ENCODE measurements at regions not wholly inside any gene's neighbourhood (a gene's known extent, or its start where the extent isn't known, plus 50 kb on each side); places are given as distances from the start of the nearest gene placed in this dataset.

GRCh38 chr11:95717314-95717713 lies 72.3 kb downstream of the FAM76B start:
- H3K27me3 ChIP-seq = no peaks in the 10 kb centered on the region
- DNase-seq (no peak), FAIRE-seq (no peak), ATAC-seq (no peak)
- no peaks in the 10 kb centered on the region for H3K36me3 ChIP-seq
- TF ChIP-seq CTCF (IDR thresholded peaks at IDR 0.05) = no peak
- whole genome bisulfite sequencing, 2 donors = 0 to 51% methylated on average over 1 of the region's 1 CpG
- no peak overlapping the region for H3K27ac ChIP-seq
- peaks cover 0 to 4% (median 0%) of the 10 kb centered on the region in 3 donors for H3K4me1 ChIP-seq
- H3K9me3 ChIP-seq = no peaks in the 10 kb centered on the region
- H3K4me3 ChIP-seq = no peak overlapping the region
- intact Hi-C loops (cut with DNase I) = loop anchor here in 1 of 3 donors (10.0 kb wide), 1 partner anchor 563 kb away; no protein-coding TSS in a partner anchor

GRCh38 chr11:95716266-95716665 lies 73.3 kb downstream of the FAM76B start:
- 68 to 79% methylated on average over 3 of the region's 3 CpGs for WGBS, 2 donors

GRCh38 chr11:95715777-95716241 lies 73.8 kb downstream of the FAM76B start:
- H3K4me1 ChIP-seq = peaks cover 0 to 4% (median 0%) of the 10 kb centered on the region in 3 donors
- intact Hi-C loops (cut with DNase I) = loop anchor here in 1 of 3 donors (10.0 kb wide), 1 partner anchor 561 kb away; no protein-coding TSS in a partner anchor
- H3K4me3 ChIP-seq = no peak overlapping the region
- ATAC-seq (peak in 3 of 4 donors; percentile 40 to 67 (median 66)), DNase-seq (peak in 1 of 6 donors; percentile 10), FAIRE-seq (no peak)
- no peak for TF ChIP-seq CTCF (IDR thresholded peaks at IDR 0.05)
- no peaks in the 10 kb centered on the region for H3K36me3 ChIP-seq
- no peak overlapping the region for H3K27ac ChIP-seq
- no peaks in the 10 kb centered on the region for H3K9me3 ChIP-seq
- no peaks in the 10 kb centered on the region for H3K27me3 ChIP-seq
- 23 to 24% methylated on average over 2 of the region's 2 CpGs for WGBS, 2 donors

More at GRCh38 chr11:95716266-95716665, 73.3 kb downstream of the FAM76B start:
- FAIRE-seq = no peak
- no peak for TF ChIP-seq CTCF (IDR thresholded peaks at IDR 0.05)
- H3K27me3 ChIP-seq = no peaks in the 10 kb centered on the region
- no peak for ATAC-seq
- H3K27ac ChIP-seq = no peak overlapping the region
- peaks cover 0 to 4% (median 0%) of the 10 kb centered on the region in 3 donors for H3K4me1 ChIP-seq
- H3K4me3 ChIP-seq = no peak overlapping the region
- no peaks in the 10 kb centered on the region for H3K9me3 ChIP-seq
- no peaks in the 10 kb centered on the region for H3K36me3 ChIP-seq
- DNase-seq = no peak
- intact Hi-C loops (cut with DNase I) = loop anchor here in 1 of 3 donors (10.0 kb wide), 1 partner anchor 561 kb away; no protein-coding TSS in a partner anchor

- intact Hi-C loops (cut with DNase I) = loop anchor here in 1 of 3 donors (10.0 kb wide), 1 partner anchor 560 kb away; no protein-coding TSS in a partner anchor
- Histone ChIP-seq H3K36me3 (no peaks in the 10 kb centered on the region), H3K27ac (peak overlapping the region in 1 of 4 donors; percentile 8), H3K4me3 (no peak overlapping the region), H3K27me3 (no peaks in the 10 kb centered on the region), H3K4me1 (peaks cover 0 to 4% (median 0%) of the 10 kb centered on the region in 3 donors), H3K9me3 (no peaks in the 10 kb centered on the region)
- no peak for TF ChIP-seq CTCF (IDR thresholded peaks at IDR 0.05)
- no peak for DNase-seq
- ATAC-seq = peak in 3 of 4 donors; percentile 14 to 52 (median 51)
- no peak for FAIRE-seq
- 41 to 45% methylated on average over 5 of the region's 5 CpGs for WGBS, 2 donors
These were observed 74.5 kb downstream of the FAM76B start for GRCh38 chr11:95714843-95715776.

All from pancreas (tissue), 10 donors.